Esophagus squamous epithelium (tissue), 4 donors: ENCODE measurements at regions not wholly inside any gene's neighbourhood (a gene's known extent, or its start where the extent isn't known, plus 50 kb on each side); places are given as distances from the start of the nearest gene placed in this dataset.

Experiments
- CTCF ChIP-seq, 6 experiments: fragments of 450-650 bp in 4 of 6; fragments of 200-600 bp in 2 of 6; sonication (generic) in 2 of 6; IDR thresholded peaks; one replicate each; pipeline ENCODE4 v1.5.1; 2016 to 2019; ENCODE audit warnings: antibody characterized with exemption in 6 of 6, mild to moderate bottlenecking in 4 of 6, moderate library complexity in 4 of 6
- POLR2A ChIP-seq, 4 donors: fragments of 450-650 bp; IDR thresholded peaks; one replicate each; pipeline ENCODE4 v1.6.1; 2017; ENCODE audit warnings: antibody characterized with exemption in 4 of 4, mild to moderate bottlenecking in 4 of 4, moderate library complexity in 3 of 4

DNA sequence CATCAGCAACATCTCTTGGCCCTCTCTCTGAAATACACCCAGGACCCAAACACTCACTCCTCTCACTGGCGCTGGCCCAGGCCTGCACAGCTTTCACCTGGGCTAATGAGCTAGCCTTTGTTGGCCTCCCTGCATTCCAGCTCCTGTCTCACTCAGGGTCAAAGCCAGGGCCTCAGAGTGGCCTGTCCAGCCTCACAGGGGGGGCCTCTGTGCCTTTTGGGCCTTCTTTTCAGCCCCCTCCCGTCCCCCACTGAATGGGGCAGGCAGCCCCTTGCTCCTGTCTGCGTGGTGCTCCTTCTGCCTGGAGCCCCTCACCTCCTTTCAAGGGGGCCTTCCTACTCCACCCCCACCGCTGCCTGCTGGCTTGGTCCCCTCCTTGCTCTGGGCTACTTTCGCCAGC, 59.0 kb upstream of the PRR23E start:
- TF ChIP-seq POLR2A (IDR thresholded peaks at IDR 0.05) (no peak), CTCF (IDR thresholded peaks at IDR 0.05) (no peak)
